ENCODE measurements at regions not wholly inside any gene's neighbourhood (a gene's known extent, or its start where the extent isn't known, plus 50 kb on each side); places are given as distances from the start of the nearest gene placed in this dataset.

DNA sequence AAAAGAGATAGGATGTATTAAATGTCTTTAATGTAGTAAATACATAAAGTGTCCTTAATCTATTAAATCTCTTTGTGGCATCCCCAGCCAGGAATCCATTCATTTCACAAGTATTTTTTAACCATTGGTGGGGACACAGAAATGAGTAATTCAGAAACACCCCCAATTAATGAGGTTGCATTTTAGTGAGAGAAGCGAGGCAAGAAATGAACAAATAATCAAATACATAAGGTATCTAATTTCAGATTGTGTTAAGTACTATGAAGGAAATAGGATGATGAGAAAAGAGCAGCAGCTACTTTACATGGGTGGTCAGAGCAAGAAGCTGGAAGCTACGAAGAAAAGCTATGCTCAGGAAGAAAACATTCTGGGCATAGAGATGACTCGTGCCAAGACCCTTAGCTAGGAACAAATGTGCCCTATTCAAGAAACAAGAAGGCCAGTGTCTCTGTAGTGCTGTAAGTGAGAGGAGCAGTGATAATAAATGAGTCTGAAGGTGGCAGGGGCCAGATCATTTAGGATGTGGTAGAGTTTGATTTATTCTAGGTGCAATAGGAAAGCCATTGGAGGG is 60.5 kb upstream of the IGF1 start:
- DNase-seq (ENCODE audit: low read depth, low spot score) = no peak
- WGBS (ENCODE audit: insufficient coverage, insufficient read length) = no CpG with 5 or more reads among the region's 3 CpGs
- no peak overlapping the region for H3K4me3 ChIP-seq (ENCODE audit: low read length)
- no peaks in the 10 kb centered on the region for H3K27me3 ChIP-seq (ENCODE audit: control insufficient read depth, insufficient read depth, low read length)
- no peak overlapping the region for H3K27ac ChIP-seq (ENCODE audit: low read length)
- no peaks in the 10 kb centered on the region for H3K4me1 ChIP-seq (ENCODE audit: control insufficient read depth, insufficient read depth, low read length)
- no peaks in the 10 kb centered on the region for H3K9me3 ChIP-seq (ENCODE audit: control insufficient read depth, insufficient read depth, low read length)
- no peaks in the 10 kb centered on the region for H3K36me3 ChIP-seq (ENCODE audit: control insufficient read depth, insufficient read depth, low read length)

DNA sequence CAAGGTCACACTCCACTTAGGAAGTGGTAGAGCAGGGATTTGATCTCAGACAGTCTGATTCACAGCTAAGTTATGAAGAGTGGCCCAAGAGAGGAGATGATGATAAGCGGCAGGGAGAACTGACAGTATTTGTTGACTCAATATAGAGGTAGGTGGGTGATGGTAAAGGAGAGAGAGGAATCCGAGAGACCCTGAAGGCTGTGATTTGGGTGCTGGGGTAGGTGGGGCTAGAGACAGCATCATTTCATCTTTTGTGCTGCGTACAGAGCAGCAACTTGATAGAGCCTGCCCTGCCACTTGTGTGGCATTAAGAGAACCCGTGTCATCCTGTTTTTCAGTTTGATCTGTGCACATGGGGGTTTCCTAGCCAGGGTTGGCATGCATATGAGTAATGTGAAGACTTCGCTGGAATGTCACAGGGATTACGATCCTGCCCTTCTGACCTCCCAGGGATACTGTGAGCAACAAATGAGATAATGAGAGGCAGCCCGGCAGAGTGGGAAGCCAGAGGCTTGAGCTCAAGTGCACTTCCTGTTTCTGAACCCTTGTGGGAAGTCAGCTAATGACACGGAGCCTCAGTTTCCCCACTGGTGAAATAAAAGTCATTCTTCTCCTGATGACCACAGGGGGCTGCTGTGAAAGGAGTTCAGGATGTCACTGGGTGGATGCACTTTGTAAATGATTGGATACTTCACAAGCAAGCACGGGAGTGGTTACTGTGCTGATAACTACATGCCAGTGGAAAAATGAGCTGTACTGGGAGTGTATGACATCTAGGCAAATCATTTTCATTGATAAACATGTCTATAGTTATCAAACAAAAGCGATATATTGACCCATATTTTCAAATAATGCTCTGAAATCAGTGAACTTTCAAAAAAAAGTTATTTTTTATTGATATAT is 59.5 kb upstream of the IGF1 start:
- no peak overlapping the region for H3K4me3 ChIP-seq (ENCODE audit: low read length)
- no peak overlapping the region for H3K27ac ChIP-seq (ENCODE audit: low read length)
- H3K9me3 ChIP-seq (ENCODE audit: control insufficient read depth, insufficient read depth, low read length) = no peaks in the 10 kb centered on the region
- WGBS (ENCODE audit: insufficient coverage, insufficient read length) = no CpG with 5 or more reads among the region's 10 CpGs
- no peaks in the 10 kb centered on the region for H3K36me3 ChIP-seq (ENCODE audit: control insufficient read depth, insufficient read depth, low read length)
- H3K27me3 ChIP-seq (ENCODE audit: control insufficient read depth, insufficient read depth, low read length) = no peaks in the 10 kb centered on the region
- DNase-seq (ENCODE audit: low read depth, low spot score) = no peak
- no peaks in the 10 kb centered on the region for H3K4me1 ChIP-seq (ENCODE audit: control insufficient read depth, insufficient read depth, low read length)

DNA sequence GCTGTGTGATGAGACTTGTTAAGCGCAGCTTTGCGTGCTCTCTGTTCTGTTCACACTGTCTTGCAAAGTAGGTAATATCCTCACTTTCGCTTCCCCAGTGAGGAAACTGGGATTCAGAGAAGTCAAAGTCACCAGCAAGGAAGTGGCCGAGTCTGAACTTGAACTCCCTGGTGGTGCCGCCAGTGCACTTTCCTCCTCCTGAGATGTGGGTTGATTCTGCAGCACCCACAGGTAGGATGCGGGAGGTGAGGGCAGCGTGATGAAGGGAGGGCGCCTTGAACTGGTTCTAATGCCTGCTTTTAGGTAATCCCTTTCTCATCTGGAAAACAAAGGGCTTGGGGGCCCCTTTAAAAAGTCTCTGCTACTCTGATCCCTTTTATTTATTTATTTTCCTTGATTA is 54.9 kb upstream of the IGF1 start:
- no peak overlapping the region for H3K27ac ChIP-seq (ENCODE audit: low read length)
- DNase-seq (ENCODE audit: low read depth, low spot score) = no peak
- H3K36me3 ChIP-seq (ENCODE audit: control insufficient read depth, insufficient read depth, low read length) = no peaks in the 10 kb centered on the region
- no peak overlapping the region for H3K4me3 ChIP-seq (ENCODE audit: low read length)
- no CpG with 5 or more reads among the region's 8 CpGs for WGBS (ENCODE audit: insufficient coverage, insufficient read length)
- H3K27me3 ChIP-seq (ENCODE audit: control insufficient read depth, insufficient read depth, low read length) = no peaks in the 10 kb centered on the region
- no peaks in the 10 kb centered on the region for H3K4me1 ChIP-seq (ENCODE audit: control insufficient read depth, insufficient read depth, low read length)
- H3K9me3 ChIP-seq (ENCODE audit: control insufficient read depth, insufficient read depth, low read length) = no peaks in the 10 kb centered on the region

DNA sequence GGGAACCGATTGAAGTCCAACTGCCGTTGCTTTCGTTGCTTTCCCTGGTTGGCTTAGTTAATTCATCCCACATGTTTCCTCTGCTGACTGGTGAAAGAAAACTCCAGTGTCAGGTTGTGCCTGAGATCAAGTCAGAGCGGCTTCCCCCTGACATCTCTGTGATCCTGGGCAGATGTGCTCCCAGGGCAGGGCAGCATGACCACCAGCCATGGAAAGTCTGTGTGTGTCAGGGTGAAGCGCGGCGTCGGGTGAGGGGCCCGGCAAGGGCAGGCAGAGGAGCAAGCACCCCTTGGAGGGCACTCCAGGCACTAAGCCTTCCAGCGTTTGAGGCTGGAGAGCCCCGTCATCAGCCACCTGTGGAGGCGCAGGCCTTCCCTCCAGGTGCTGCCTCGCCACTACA is 54.5 kb upstream of the IGF1 start:
- DNase-seq (ENCODE audit: low read depth, low spot score) = no peak
- H3K36me3 ChIP-seq (ENCODE audit: control insufficient read depth, insufficient read depth, low read length) = no peaks in the 10 kb centered on the region
- no peaks in the 10 kb centered on the region for H3K9me3 ChIP-seq (ENCODE audit: control insufficient read depth, insufficient read depth, low read length)
- no peaks in the 10 kb centered on the region for H3K27me3 ChIP-seq (ENCODE audit: control insufficient read depth, insufficient read depth, low read length)
- H3K4me1 ChIP-seq (ENCODE audit: control insufficient read depth, insufficient read depth, low read length) = no peaks in the 10 kb centered on the region
- H3K27ac ChIP-seq (ENCODE audit: low read length) = no peak overlapping the region
- WGBS (ENCODE audit: insufficient coverage, insufficient read length) = no CpG with 5 or more reads among the region's 13 CpGs
- H3K4me3 ChIP-seq (ENCODE audit: low read length) = no peak overlapping the region

DNA sequence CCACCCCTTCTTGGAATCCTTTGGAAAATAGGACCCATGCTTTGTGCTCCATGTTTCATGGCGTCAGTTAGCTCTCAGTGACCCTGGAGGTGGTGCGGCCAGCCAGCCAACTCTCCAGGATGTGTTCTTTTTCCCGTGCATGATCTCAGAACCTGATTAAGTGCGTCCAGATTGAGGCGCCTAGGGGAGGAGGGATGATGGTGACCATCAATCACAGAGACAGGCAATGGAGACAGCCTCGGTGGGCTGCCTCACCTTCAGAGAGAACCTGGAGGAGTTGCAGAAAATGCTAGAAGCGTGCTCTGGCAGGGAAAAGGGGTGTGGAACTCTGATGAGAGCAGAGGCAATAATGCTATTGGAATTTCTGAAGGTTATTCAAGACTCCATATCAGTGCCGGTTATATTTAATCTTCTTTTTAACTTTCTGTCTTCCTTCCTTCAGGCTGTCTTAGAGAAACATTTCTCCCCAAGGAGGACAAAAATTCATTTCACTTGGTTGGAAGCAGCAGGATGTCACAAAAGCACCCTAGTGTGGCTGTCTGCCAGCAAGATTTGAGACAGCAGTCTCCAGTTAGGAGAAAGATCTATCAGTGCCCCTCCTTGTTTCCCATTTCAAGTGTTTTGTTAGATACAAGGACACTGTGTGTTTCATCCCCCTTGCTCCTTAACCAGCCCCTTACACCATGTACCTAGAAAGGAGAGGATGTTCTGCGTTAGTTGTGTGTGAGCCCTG is 53.3 kb upstream of the IGF1 start:
- no peak for DNase-seq (ENCODE audit: low read depth, low spot score)
- Histone ChIP-seq H3K4me1 (ENCODE audit: control insufficient read depth, insufficient read depth, low read length) (no peaks in the 10 kb centered on the region), H3K27ac (ENCODE audit: low read length) (no peak overlapping the region), H3K36me3 (ENCODE audit: control insufficient read depth, insufficient read depth, low read length) (no peaks in the 10 kb centered on the region), H3K4me3 (ENCODE audit: low read length) (no peak overlapping the region), H3K9me3 (ENCODE audit: control insufficient read depth, insufficient read depth, low read length) (no peaks in the 10 kb centered on the region), H3K27me3 (ENCODE audit: control insufficient read depth, insufficient read depth, low read length) (no peaks in the 10 kb centered on the region)
- no CpG with 5 or more reads among the region's 9 CpGs for WGBS (ENCODE audit: insufficient coverage, insufficient read length)
